Liver (tissue), 3 donors: ENCODE measurements at regions not wholly inside any gene's neighbourhood (a gene's known extent, or its start where the extent isn't known, plus 50 kb on each side); places are given as distances from the start of the nearest gene placed in this dataset.

Experiments
- FOXA1 ChIP-seq: IDR thresholded peaks from 2 replicates; pipeline ENCODE4 v1.6.1; 2016; ENCODE audit warnings: antibody characterized with exemption
- GABPA ChIP-seq, 2 donors: IDR thresholded peaks in 1 of 2; conservative IDR thresholded peaks in 1 of 2; 2 replicates each; pipeline ENCODE4 v1.6.1; 2016; ENCODE audit warnings: antibody characterized with exemption in 2 of 2, mild to moderate bottlenecking in 1 of 2, moderate library complexity in 1 of 2
- JUND ChIP-seq, 2 donors: IDR thresholded peaks; 2 replicates each; pipeline ENCODE4 v1.6.1; 2016; ENCODE audit warnings: antibody characterized with exemption in 2 of 2
- MAX ChIP-seq: IDR thresholded peaks from 2 replicates; pipeline ENCODE4 v1.6.1; 2016; ENCODE audit warnings: antibody characterized with exemption
- RAD21 ChIP-seq, 2 donors: IDR thresholded peaks; 2 replicates each; pipeline ENCODE4 v1.6.1; 2016; ENCODE audit warnings: antibody characterized with exemption in 2 of 2, mild to moderate bottlenecking in 2 of 2
- RXRA ChIP-seq, 2 donors: IDR thresholded peaks; 2 replicates each; pipeline ENCODE4 v1.6.1; 2017 to 2018; ENCODE audit warnings: antibody characterized with exemption in 2 of 2, mild to moderate bottlenecking in 1 of 2
- SP1 ChIP-seq: IDR thresholded peaks from 2 replicates; pipeline ENCODE4 v1.6.1; 2018; ENCODE audit warnings: antibody characterized with exemption, mild to moderate bottlenecking
- TAF1 ChIP-seq: conservative IDR thresholded peaks from 2 replicates; pipeline ENCODE4 v1.6.1; 2016; ENCODE audit warnings: antibody characterized with exemption, mild to moderate bottlenecking
- TF ChIP-seq, protein P1 (sequence below): fragments of 150-350 bp; IDR thresholded peaks from 2 replicates; pipeline ENCODE4 v1.5.1; 2017; ENCODE audit warnings: improper control_type of control experiment, low read depth, low read length; ENCODE audit not compliant: missing input control
- TF ChIP-seq, protein P2 (sequence below): IDR thresholded peaks from 2 replicates; pipeline ENCODE4 v1.6.1; 2016; ENCODE audit warnings: antibody characterized with exemption, mild to moderate bottlenecking
- donor health status: healthy.
- donor health status: healthy.

GRCh38 chr3:65077124-65077523 is 389.3 kb upstream of the ADAMTS9 start:
- TF ChIP-seq, protein P1, sequence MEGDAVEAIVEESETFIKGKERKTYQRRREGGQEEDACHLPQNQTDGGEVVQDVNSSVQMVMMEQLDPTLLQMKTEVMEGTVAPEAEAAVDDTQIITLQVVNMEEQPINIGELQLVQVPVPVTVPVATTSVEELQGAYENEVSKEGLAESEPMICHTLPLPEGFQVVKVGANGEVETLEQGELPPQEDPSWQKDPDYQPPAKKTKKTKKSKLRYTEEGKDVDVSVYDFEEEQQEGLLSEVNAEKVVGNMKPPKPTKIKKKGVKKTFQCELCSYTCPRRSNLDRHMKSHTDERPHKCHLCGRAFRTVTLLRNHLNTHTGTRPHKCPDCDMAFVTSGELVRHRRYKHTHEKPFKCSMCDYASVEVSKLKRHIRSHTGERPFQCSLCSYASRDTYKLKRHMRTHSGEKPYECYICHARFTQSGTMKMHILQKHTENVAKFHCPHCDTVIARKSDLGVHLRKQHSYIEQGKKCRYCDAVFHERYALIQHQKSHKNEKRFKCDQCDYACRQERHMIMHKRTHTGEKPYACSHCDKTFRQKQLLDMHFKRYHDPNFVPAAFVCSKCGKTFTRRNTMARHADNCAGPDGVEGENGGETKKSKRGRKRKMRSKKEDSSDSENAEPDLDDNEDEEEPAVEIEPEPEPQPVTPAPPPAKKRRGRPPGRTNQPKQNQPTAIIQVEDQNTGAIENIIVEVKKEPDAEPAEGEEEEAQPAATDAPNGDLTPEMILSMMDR, result no peak
- TF ChIP-seq TAF1 (no peak), JUND (IDR thresholded peaks at IDR 0.05) (no peak), RAD21 (IDR thresholded peaks at IDR 0.05) (no peak), FOXA1 (no peak), GABPA (IDR thresholded peaks at IDR 0.05 in 1 of 2, conservative IDR thresholded peaks at IDR 0.05 in 1 of 2) (no peak), MAX (no peak), RXRA (IDR thresholded peaks at IDR 0.05) (no peak), SP1 (no peak)
- TF ChIP-seq, protein P2, sequence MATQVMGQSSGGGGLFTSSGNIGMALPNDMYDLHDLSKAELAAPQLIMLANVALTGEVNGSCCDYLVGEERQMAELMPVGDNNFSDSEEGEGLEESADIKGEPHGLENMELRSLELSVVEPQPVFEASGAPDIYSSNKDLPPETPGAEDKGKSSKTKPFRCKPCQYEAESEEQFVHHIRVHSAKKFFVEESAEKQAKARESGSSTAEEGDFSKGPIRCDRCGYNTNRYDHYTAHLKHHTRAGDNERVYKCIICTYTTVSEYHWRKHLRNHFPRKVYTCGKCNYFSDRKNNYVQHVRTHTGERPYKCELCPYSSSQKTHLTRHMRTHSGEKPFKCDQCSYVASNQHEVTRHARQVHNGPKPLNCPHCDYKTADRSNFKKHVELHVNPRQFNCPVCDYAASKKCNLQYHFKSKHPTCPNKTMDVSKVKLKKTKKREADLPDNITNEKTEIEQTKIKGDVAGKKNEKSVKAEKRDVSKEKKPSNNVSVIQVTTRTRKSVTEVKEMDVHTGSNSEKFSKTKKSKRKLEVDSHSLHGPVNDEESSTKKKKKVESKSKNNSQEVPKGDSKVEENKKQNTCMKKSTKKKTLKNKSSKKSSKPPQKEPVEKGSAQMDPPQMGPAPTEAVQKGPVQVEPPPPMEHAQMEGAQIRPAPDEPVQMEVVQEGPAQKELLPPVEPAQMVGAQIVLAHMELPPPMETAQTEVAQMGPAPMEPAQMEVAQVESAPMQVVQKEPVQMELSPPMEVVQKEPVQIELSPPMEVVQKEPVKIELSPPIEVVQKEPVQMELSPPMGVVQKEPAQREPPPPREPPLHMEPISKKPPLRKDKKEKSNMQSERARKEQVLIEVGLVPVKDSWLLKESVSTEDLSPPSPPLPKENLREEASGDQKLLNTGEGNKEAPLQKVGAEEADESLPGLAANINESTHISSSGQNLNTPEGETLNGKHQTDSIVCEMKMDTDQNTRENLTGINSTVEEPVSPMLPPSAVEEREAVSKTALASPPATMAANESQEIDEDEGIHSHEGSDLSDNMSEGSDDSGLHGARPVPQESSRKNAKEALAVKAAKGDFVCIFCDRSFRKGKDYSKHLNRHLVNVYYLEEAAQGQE, result no peak
